ENCODE measurements at regions not wholly inside any gene's neighbourhood (a gene's known extent, or its start where the extent isn't known, plus 50 kb on each side); places are given as distances from the start of the nearest gene placed in this dataset.

GRCh38 chr1:83813576-83813975, 185.4 kb downstream of the TTLL7 start:
- H3K4me3 ChIP-seq (ENCODE audit: low read depth in 1 of 5, low read length in 5 of 5), result no peak overlapping the region
- H3K36me3 ChIP-seq (ENCODE audit: control insufficient read depth in 5 of 5, insufficient read depth in 5 of 5, low read length in 5 of 5), result no peaks in the 10 kb centered on the region
- no peak overlapping the region for H3K9ac ChIP-seq (ENCODE audit: low read length in 5 of 5)
- peaks cover 0 to 16% (median 11%) of the 10 kb centered on the region in 5 donors for H3K4me1 ChIP-seq (ENCODE audit: control insufficient read depth in 5 of 5, insufficient read depth in 5 of 5, low read length in 5 of 5)
- no peaks in the 10 kb centered on the region for H3K27me3 ChIP-seq (ENCODE audit: control insufficient read depth in 5 of 5, insufficient read depth in 4 of 5, low read length in 5 of 5)
- H3K27ac ChIP-seq (ENCODE audit: low read depth, low read length), result no peak overlapping the region
- H3K9me3 ChIP-seq (ENCODE audit: control insufficient read depth in 5 of 5, low read length in 5 of 5), result no peaks in the 10 kb centered on the region

GRCh38 chr1:83810144-83810543, 188.8 kb downstream of the TTLL7 start:
- Histone ChIP-seq H3K9me3 (ENCODE audit: control insufficient read depth in 5 of 5, low read length in 5 of 5) (no peaks in the 10 kb centered on the region), H3K36me3 (ENCODE audit: control insufficient read depth in 5 of 5, insufficient read depth in 5 of 5, low read length in 5 of 5) (no peaks in the 10 kb centered on the region), H3K27ac (ENCODE audit: low read depth, low read length) (no peak overlapping the region), H3K4me3 (ENCODE audit: low read depth in 1 of 5, low read length in 5 of 5) (no peak overlapping the region), H3K4me1 (ENCODE audit: control insufficient read depth in 5 of 5, insufficient read depth in 5 of 5, low read length in 5 of 5) (peaks cover 0 to 4% (median 0%) of the 10 kb centered on the region in 5 donors), H3K9ac (ENCODE audit: low read length in 5 of 5) (no peak overlapping the region), H3K27me3 (ENCODE audit: control insufficient read depth in 5 of 5, insufficient read depth in 4 of 5, low read length in 5 of 5) (no peaks in the 10 kb centered on the region)

- peaks cover 0 to 3% (median 0%) of the 10 kb centered on the region in 5 donors for H3K4me1 ChIP-seq (ENCODE audit: control insufficient read depth in 5 of 5, insufficient read depth in 5 of 5, low read length in 5 of 5)
- no peaks in the 10 kb centered on the region for H3K27me3 ChIP-seq (ENCODE audit: control insufficient read depth in 5 of 5, insufficient read depth in 4 of 5, low read length in 5 of 5)
- no peaks in the 10 kb centered on the region for H3K36me3 ChIP-seq (ENCODE audit: control insufficient read depth in 5 of 5, insufficient read depth in 5 of 5, low read length in 5 of 5)
- H3K9me3 ChIP-seq (ENCODE audit: control insufficient read depth in 5 of 5, low read length in 5 of 5), result no peaks in the 10 kb centered on the region
- no peak overlapping the region for H3K27ac ChIP-seq (ENCODE audit: low read depth, low read length)
- no peak overlapping the region for H3K4me3 ChIP-seq (ENCODE audit: low read depth in 1 of 5, low read length in 5 of 5)
- H3K9ac ChIP-seq (ENCODE audit: low read length in 5 of 5), result no peak overlapping the region
Measured at GRCh38 chr1:83808536-83808935, 190.4 kb downstream of the TTLL7 start.

- H3K27ac ChIP-seq (ENCODE audit: low read depth, low read length), result no peak overlapping the region
- H3K27me3 ChIP-seq (ENCODE audit: control insufficient read depth in 5 of 5, insufficient read depth in 4 of 5, low read length in 5 of 5), result no peaks in the 10 kb centered on the region
- no peak overlapping the region for H3K9ac ChIP-seq (ENCODE audit: low read length in 5 of 5)
- H3K4me1 ChIP-seq (ENCODE audit: control insufficient read depth in 5 of 5, insufficient read depth in 5 of 5, low read length in 5 of 5), result peaks cover 0 to 5% (median 0%) of the 10 kb centered on the region in 5 donors
- no peaks in the 10 kb centered on the region for H3K9me3 ChIP-seq (ENCODE audit: control insufficient read depth in 5 of 5, low read length in 5 of 5)
- H3K36me3 ChIP-seq (ENCODE audit: control insufficient read depth in 5 of 5, insufficient read depth in 5 of 5, low read length in 5 of 5), result no peaks in the 10 kb centered on the region
- H3K4me3 ChIP-seq (ENCODE audit: low read depth in 1 of 5, low read length in 5 of 5), result no peak overlapping the region
Measured at GRCh38 chr1:83807821-83808220, 191.1 kb downstream of the TTLL7 start.

DNA sequence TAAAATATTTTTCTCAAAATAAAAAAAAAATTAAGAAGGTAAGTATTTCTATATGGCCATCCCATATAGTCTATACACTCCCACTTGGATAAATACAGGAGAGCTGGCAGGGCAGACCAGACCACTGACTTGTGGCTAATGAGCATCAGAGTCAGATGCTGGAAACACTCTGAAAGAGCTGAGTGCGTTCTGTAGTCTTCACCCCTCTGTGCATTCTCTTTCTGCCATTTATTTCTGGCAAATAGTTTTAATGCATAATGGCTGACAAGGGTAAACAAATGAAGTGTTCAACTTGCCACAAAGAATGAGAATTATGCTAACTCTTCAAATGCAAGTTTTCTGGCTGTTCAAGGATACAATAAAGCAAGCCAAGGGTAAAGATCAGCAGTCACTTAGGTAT, 191.7 kb downstream of the TTLL7 start:
- no peak overlapping the region for H3K27ac ChIP-seq (ENCODE audit: low read depth, low read length)
- no peak overlapping the region for H3K9ac ChIP-seq (ENCODE audit: low read length in 5 of 5)
- H3K4me3 ChIP-seq (ENCODE audit: low read depth in 1 of 5, low read length in 5 of 5), result no peak overlapping the region
- no peaks in the 10 kb centered on the region for H3K9me3 ChIP-seq (ENCODE audit: control insufficient read depth in 5 of 5, low read length in 5 of 5)
- H3K27me3 ChIP-seq (ENCODE audit: control insufficient read depth in 5 of 5, insufficient read depth in 4 of 5, low read length in 5 of 5), result no peaks in the 10 kb centered on the region
- H3K4me1 ChIP-seq (ENCODE audit: control insufficient read depth in 5 of 5, insufficient read depth in 5 of 5, low read length in 5 of 5), result peaks cover 0 to 11% (median 3%) of the 10 kb centered on the region in 5 donors
- no peaks in the 10 kb centered on the region for H3K36me3 ChIP-seq (ENCODE audit: control insufficient read depth in 5 of 5, insufficient read depth in 5 of 5, low read length in 5 of 5)

- Histone ChIP-seq H3K36me3 (ENCODE audit: control insufficient read depth in 5 of 5, insufficient read depth in 5 of 5, low read length in 5 of 5) (no peaks in the 10 kb centered on the region), H3K4me1 (ENCODE audit: control insufficient read depth in 5 of 5, insufficient read depth in 5 of 5, low read length in 5 of 5) (peaks cover 0 to 16% (median 6%) of the 10 kb centered on the region in 5 donors), H3K27me3 (ENCODE audit: control insufficient read depth in 5 of 5, insufficient read depth in 4 of 5, low read length in 5 of 5) (no peaks in the 10 kb centered on the region), H3K27ac (ENCODE audit: low read depth, low read length) (no peak overlapping the region), H3K4me3 (ENCODE audit: low read depth in 1 of 5, low read length in 5 of 5) (no peak overlapping the region), H3K9ac (ENCODE audit: low read length in 5 of 5) (no peak overlapping the region), H3K9me3 (ENCODE audit: control insufficient read depth in 5 of 5, low read length in 5 of 5) (no peaks in the 10 kb centered on the region)
Measured at GRCh38 chr1:83805921-83806320, 193.0 kb downstream of the TTLL7 start.

- peaks cover 0 to 20% (median 12%) of the 10 kb centered on the region in 5 donors for H3K4me1 ChIP-seq (ENCODE audit: control insufficient read depth in 5 of 5, insufficient read depth in 5 of 5, low read length in 5 of 5)
- H3K27ac ChIP-seq (ENCODE audit: low read depth, low read length), result no peak overlapping the region
- H3K9me3 ChIP-seq (ENCODE audit: control insufficient read depth in 5 of 5, low read length in 5 of 5), result no peaks in the 10 kb centered on the region
- H3K27me3 ChIP-seq (ENCODE audit: control insufficient read depth in 5 of 5, insufficient read depth in 4 of 5, low read length in 5 of 5), result no peaks in the 10 kb centered on the region
- no peak overlapping the region for H3K4me3 ChIP-seq (ENCODE audit: low read depth in 1 of 5, low read length in 5 of 5)
- H3K36me3 ChIP-seq (ENCODE audit: control insufficient read depth in 5 of 5, insufficient read depth in 5 of 5, low read length in 5 of 5), result no peaks in the 10 kb centered on the region
- H3K9ac ChIP-seq (ENCODE audit: low read length in 5 of 5), result no peak overlapping the region
Measured at GRCh38 chr1:83802460-83803152, 196.3 kb downstream of the TTLL7 start.

DNA sequence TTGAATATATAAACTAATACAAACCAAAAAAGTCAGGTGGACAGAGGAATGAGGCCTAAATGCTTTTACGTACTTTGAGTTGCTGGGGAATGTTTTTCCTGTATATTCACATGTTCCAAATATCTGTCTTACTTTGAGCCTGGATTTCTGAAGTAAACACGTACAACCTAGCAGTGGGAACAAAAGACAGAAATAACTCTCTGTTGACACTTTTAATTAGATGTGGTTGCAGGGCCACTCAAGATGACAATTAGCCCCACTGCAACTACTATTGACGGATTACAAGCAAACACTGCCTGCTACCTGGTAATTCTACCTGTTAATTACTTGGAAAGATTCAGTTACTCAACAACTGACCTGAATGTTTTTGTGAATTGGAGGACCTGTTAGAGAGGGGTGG, 196.9 kb downstream of the TTLL7 start:
- Histone ChIP-seq H3K9me3 (ENCODE audit: control insufficient read depth in 5 of 5, low read length in 5 of 5) (no peaks in the 10 kb centered on the region), H3K27ac (ENCODE audit: low read depth, low read length) (no peak overlapping the region), H3K9ac (ENCODE audit: low read length in 5 of 5) (peak overlapping the region in 1 of 5 donors; percentile 4), H3K36me3 (ENCODE audit: control insufficient read depth in 5 of 5, insufficient read depth in 5 of 5, low read length in 5 of 5) (no peaks in the 10 kb centered on the region), H3K4me3 (ENCODE audit: low read depth in 1 of 5, low read length in 5 of 5) (no peak overlapping the region), H3K27me3 (ENCODE audit: control insufficient read depth in 5 of 5, insufficient read depth in 4 of 5, low read length in 5 of 5) (no peaks in the 10 kb centered on the region), H3K4me1 (ENCODE audit: control insufficient read depth in 5 of 5, insufficient read depth in 5 of 5, low read length in 5 of 5) (peaks cover 0 to 20% (median 12%) of the 10 kb centered on the region in 5 donors)

DNA sequence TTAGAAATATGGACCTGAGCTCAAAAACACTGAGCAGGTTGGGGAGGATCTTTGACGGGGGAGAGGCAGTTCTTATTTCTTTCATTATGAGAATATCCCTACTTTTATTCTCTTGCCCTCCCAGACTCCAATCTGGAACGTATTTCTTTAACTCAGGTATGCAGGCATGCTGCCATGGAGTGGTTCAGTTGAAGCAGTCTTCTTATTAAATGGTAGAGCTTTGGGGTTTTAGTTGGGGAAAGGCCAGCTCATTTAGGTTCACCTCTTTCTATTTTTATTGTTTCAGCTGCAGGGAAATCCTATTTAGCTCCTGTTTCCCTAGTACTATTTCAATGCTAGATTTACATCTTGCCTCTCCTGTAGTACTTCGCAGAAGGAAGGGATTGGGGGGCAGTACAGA, 198.9 kb downstream of the TTLL7 start:
- H3K27me3 ChIP-seq (ENCODE audit: control insufficient read depth in 5 of 5, insufficient read depth in 4 of 5, low read length in 5 of 5), result no peaks in the 10 kb centered on the region
- H3K27ac ChIP-seq (ENCODE audit: low read depth, low read length), result no peak overlapping the region
- H3K9ac ChIP-seq (ENCODE audit: low read length in 5 of 5), result no peak overlapping the region
- peaks cover 0 to 22% (median 12%) of the 10 kb centered on the region in 5 donors for H3K4me1 ChIP-seq (ENCODE audit: control insufficient read depth in 5 of 5, insufficient read depth in 5 of 5, low read length in 5 of 5)
- no peaks in the 10 kb centered on the region for H3K9me3 ChIP-seq (ENCODE audit: control insufficient read depth in 5 of 5, low read length in 5 of 5)
- no peaks in the 10 kb centered on the region for H3K36me3 ChIP-seq (ENCODE audit: control insufficient read depth in 5 of 5, insufficient read depth in 5 of 5, low read length in 5 of 5)
- no peak overlapping the region for H3K4me3 ChIP-seq (ENCODE audit: low read depth in 1 of 5, low read length in 5 of 5)

DNA sequence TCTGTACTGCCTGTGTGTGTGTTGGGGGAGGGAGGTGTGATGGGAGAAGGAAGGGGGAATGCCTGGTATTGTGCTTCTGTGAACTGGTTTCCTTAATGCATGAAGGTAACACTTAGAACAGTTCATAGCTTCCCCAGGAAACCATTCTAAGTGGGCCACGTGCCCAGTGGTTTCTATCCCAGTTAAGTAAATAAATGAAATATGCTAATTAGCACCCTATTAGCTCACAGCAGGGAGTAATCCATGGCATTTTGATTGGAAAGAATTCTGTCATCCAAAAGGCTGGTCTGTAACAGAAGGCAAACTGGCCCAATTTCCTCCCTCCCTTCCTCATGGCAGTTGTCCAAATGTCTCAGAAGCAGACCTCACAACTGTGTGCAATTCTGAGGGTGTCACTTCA, 199.3 kb downstream of the TTLL7 start:
- Histone ChIP-seq H3K27ac (ENCODE audit: low read depth, low read length) (no peak overlapping the region), H3K36me3 (ENCODE audit: control insufficient read depth in 5 of 5, insufficient read depth in 5 of 5, low read length in 5 of 5) (no peaks in the 10 kb centered on the region), H3K4me3 (ENCODE audit: low read depth in 1 of 5, low read length in 5 of 5) (no peak overlapping the region), H3K9ac (ENCODE audit: low read length in 5 of 5) (no peak overlapping the region), H3K4me1 (ENCODE audit: control insufficient read depth in 5 of 5, insufficient read depth in 5 of 5, low read length in 5 of 5) (peaks cover 0 to 22% (median 12%) of the 10 kb centered on the region in 5 donors), H3K9me3 (ENCODE audit: control insufficient read depth in 5 of 5, low read length in 5 of 5) (no peaks in the 10 kb centered on the region), H3K27me3 (ENCODE audit: control insufficient read depth in 5 of 5, insufficient read depth in 4 of 5, low read length in 5 of 5) (no peaks in the 10 kb centered on the region)

All from subcutaneous abdominal adipose tissue (tissue), 5 donors.